Activated T-cell treated with anti-CD3 and anti-CD28 coated beads for 24 hours (primary cell): ENCODE measurements at regions not wholly inside any gene's neighbourhood (a gene's known extent, or its start where the extent isn't known, plus 50 kb on each side); places are given as distances from the start of the nearest gene placed in this dataset.

Source experiments
- DNase-seq: peaks from one replicate; pipeline ENCODE4 v3.0.0-alpha.2; 2020; ENCODE audit warnings: low read depth

DNA sequence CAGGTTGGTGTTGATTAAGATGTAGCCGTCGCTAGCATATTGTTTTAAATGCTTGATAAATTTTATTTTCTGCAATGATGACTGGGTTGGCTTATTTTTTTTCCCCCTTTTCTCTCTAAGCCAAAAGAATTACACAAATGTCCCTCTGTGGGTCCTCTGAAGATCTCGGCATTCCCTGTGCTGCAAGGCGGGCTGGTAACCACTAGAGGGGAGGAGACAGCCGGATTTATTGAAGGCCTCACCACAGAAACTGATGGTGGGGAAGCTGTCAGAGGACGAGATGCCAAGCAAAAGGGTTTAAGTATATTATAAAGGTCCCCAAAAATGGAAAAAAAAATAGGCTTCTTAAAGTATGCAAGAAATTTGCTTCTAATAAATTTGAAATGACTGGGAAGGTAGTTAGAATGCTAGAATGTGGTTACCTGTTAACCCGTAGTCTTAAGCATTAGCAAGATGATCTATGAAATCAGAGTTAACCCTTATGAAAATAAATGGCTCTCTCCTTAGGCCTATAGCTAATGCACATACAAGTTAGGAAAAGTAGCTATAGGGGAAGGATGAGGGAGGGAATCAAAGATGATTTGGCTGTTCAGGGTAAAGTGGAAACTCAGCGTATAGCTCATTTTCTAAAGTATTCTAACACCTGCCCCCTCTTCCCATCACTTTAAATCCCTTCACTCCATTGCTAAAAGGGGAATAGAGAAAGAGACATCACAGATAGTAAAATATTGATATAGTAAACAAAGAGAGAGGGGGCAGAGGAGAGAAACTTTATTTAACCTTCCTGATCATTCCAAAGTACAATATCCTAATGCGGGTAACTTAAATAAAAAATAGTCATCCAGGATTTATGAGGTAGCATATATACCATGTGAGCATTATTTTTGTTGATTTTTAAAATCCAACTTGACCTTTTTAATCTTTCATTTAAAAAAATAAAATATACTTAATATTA is 894.5 kb upstream of the POU3F3 start:
- no peak for DNase-seq

DNA sequence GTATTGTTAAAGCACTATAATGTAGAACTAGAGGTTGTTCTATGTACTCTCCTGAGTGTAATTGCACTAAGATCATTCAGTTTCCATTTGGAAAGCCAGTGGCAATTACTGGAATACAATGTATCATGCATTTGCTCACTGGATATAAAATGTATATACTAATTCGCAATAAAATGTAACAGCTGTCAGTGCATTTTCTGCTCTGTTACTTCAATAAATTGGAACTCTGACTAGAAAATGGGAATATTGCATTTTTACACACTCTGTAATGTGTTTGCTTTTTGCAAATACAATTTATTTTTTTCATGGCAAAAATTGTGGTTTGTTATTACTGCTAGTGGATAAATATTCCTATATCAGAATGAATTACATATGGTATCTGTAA is 893.8 kb upstream of the POU3F3 start:
- DNase-seq, result no peak

DNA sequence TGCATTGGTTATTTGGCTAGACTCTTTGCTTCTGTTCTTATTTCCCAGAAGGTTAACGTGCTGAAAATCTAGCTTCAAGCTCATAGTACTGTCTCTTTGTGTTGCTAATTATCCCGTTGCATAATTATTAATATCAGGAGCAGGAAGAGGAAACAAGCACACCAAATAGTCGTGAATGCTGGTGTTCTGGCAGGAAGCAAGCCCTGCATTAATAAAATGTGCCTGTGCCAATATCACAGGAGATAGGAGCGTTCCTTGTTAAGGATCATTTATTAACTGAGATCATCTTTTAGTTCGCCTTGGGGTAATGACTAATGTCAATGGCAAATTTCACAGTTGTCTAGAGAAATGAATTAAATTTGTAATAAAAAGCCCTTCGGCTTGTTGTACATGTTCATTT is 893.0 kb upstream of the POU3F3 start:
- DNase-seq, result no peak

DNA sequence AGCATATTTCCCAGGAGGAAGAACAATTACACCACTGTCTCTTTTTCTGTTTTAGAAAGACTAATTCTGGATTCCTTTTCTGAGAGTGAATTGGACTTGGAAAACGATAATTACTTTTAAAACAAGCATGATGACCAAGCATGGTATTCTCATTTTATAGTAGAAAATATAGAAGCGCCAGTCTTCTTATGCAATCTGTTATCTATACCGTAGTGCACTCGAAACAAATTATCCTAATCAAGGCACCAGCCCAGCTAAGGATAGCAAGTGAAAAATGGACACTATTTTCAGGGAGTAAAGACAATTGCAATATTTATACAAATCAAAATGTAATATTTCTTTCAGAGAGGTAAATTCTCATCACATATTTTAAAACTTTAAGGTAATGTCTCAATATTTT is 892.1 kb upstream of the POU3F3 start:
- no peak for DNase-seq

DNA sequence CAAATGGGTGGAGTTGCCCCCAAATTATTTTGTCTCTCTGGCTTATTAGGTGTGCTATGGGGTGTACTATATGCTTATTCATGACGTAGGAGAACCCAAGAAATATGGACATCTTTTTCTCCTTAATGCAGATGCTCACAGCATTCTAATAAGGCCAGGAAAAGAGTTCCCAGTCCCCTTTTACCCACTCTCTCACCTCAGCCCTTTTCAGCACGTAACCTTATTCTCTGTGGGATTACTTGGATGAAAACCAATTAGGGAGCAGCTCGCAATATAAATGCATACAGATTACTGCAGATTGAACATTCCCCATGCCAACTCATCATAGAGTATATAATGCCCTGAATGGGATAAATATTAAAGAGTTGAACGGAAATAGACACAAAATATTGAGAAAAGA is 891.2 kb upstream of the POU3F3 start:
- DNase-seq, result no peak

DNA sequence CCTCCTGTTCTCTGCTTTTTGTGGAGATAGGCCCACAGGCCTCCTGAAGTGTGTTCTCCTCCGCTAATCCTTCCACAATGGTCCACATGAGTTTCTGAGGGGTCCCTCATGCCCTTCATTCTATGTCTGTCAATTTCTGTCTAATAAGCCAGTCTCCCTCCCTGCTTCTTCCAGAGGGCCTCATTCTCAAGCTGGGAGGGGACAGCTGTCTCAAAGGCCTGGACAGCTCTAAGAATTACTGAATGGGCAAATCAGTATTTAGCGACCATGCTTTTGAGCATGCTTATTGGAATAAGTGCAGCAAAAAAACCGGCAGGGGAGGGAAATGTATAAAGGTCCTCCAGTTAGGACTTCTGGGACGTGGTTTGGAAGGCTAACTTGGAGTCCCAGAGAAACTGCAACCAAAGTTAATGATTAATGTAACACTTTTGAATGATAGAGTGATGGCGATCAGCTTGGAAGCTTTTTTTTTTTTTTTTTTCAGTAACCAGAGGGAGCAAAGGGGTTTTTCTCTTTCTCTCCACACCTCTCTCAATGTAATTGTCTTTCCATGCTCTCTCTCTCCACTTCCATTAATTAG is 890.7 kb upstream of the POU3F3 start:
- no peak for DNase-seq

DNA sequence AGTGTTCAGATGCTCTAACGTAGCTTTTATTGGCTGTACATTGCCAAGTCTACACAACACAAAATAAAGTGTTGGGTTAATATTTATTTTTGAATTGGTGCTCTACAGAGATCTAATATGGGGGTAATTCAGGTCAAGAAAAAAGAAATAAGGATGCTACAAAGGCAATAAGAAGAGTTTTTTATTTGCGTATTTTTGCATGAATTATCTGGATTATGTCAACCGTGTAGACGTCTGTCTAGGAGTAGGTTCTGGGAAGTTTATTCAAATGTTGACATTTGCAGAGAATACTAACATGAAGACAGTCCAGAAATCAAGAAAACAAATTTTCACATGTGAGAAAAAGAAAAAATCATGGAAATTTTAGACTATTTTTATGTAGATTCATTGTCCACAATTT is 876.7 kb upstream of the POU3F3 start:
- DNase-seq, result no peak

DNA sequence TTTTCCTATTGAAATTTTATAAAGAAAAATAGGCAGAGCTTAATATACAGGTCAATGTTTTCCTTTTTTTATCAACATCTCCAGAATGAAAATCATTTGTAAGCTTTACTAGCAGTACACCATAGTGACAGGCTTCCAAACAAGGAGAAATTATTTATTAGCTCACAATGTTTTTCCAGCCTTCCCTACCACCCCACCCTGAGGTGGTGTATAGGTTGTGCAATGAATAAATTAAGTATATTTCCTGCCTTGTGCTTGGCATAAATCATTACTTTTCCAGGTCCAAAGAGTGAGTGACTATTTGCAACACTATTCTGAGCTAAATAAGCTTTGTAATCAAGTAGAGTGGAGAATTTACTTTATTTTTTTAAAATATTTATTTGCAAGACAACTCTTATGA is 876.2 kb upstream of the POU3F3 start:
- DNase-seq, result no peak

DNA sequence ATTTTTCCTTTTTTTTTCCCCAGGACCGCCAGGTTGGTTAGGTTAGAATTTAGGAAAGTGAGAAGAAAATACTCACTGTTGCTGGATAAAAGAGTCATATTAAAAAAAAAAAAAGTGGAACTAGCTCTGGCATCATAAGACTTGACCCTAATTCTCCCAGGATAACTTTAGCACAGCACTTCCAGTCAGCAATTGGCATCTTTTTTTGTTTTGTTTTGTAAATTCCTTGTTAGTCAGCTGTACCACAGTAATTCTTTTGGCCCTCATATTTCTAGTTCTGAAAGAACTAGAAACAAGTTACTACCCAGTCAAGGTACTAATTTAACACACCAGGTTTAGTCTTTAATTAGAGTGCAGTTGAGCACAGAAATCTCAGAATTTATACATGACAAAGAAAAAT is 873.5 kb upstream of the POU3F3 start:
- no peak for DNase-seq

DNA sequence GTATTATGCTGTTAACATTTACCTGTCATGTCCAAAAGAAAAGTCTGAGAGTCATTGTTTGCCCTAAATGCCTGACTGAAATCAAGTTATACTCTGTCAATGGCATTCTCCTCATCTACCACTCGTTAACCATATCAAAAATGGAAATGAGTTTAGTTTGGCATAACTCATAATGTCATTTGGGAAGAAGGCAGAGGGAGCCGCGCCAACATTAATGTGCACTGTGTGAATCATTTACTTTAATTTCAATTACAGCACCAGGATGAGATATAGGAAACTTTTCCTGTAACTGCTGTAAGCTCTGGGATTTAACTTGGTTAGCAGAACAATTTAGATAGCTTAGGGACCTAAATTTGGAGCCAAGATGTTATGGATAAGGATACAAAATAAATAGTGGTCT is 871.2 kb upstream of the POU3F3 start:
- DNase-seq, result no peak

DNA sequence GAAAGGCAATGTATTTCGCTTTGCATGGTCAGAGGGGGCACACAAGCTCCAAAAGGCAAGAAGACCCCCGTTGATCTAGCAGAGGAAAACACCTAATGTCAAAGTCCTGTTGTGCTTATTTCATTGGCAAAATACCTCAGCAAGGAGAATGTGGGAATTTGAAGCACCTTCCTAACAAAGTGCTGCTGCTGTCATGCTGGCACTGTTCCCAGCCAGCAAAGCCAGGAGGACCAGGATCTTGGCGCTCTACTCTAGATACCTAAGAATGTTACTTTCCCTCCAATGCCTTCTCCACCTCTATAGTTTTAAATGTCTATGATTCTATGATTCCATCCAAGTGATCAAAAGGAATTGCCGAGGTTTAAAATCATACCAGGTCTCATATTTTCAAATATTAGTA is 867.9 kb upstream of the POU3F3 start:
- no peak for DNase-seq

DNA sequence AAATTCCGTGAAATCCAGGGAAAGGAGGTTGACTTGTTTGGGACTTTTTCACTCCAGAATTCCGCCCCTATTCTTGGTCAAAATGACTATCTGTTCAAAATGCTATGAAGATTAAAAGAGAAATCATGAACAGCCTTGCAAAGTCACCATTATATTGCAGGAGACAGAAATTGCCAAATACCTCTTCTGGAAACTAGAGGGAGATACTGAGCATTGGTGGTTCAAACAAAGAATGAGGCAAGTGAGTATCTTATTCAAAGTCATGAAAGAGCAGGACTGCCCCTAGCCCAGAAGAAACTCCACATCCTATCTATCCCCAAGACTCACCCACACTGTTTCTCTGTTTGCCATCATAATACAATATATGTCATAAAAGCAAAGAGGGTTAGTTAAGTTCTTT is 862.3 kb upstream of the POU3F3 start:
- no peak for DNase-seq

DNA sequence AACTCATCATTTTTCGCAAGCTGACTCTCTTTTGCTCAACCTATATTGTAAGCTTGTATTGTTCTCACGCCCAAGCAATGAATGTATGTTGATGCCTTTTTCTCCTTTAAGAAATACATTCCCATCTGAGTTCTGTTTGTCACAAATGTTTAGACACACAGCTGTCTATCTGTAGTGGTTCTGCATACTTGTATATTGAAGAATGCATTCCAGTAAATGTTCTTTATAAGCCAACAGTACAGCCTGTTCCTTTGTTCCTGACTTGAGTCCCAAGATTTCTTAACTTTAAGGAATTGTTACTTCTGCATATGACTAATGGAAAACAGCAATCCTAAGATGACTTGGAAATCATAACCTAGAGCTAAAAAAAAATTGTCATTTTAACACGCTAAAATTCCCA is 849.1 kb upstream of the POU3F3 start:
- DNase-seq, result no peak

DNA sequence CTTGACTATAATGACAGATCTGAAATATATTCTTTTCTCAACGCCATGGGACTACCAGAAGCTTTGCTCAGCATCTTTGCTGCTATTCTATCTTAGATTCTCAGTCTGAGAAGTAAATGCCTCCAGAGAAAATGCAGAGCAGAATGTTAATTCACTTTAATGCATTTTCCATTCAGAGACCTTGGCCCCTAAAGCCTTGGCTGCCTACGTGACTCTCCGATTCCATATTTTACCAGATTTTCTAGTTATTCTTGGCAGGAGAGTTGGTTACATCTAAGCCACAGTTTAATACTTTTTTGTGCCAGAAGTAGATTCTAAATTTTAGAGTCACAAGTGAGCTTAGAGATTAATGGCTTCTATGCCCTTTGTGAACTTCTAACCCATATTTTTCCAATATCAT is 837.1 kb upstream of the POU3F3 start:
- no peak for DNase-seq

DNA sequence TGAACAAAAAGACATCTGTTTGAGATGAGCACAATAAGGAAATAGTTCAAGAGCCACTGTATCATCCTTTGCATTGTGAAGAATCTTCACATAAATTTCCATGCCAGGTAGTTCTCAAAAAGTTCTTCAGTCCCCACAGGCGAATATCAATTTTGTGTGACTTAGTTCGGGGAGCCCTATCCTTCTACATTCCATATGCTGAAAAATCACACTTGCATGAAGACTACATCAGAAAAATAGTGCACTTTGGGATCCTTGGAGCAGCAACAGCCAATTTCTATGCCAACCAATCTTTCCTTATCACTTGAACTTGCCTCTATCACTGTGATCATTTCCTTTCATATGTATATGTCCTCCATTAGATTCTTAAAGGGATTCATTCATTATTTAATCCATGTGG is 830.6 kb upstream of the POU3F3 start:
- no peak for DNase-seq

DNA sequence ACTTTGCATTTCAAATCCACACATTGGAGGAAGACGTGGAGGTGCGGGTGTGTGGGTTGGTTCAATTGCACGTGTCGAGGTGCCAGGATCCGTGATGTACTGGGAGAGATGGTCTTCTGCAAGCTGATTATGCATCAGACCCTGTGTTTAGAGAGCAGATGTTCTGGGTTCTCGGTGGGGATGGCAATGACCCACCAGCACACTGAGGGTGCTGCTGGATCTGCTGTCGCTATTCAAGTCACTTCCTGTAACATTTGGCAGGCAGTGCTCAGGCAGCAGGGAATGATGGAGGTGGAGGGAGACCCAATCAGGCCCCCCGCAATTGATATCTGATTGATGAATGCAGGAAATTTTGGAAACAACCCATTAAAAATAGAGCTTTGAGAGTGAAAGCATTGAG is 830.1 kb upstream of the POU3F3 start:
- no peak for DNase-seq

DNA sequence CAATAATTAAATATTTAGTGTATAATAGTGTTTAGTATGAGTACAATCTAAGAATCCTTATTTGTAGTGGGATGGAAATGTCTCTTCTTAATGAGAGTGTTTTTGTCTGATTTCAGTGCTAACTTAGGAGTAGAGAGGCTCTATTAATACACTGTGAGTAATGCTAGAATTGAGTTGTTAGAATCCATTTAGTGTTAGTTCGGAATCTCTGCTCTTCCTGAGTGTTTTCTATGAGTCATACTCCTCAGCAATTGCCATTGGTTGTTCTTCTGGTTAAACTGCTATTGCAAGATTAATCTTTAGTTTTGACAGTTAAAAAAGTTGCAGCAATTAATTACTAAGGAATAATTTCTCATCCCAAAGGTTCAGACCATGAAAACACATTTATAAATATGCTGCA is 828.6 kb upstream of the POU3F3 start:
- no peak for DNase-seq

DNA sequence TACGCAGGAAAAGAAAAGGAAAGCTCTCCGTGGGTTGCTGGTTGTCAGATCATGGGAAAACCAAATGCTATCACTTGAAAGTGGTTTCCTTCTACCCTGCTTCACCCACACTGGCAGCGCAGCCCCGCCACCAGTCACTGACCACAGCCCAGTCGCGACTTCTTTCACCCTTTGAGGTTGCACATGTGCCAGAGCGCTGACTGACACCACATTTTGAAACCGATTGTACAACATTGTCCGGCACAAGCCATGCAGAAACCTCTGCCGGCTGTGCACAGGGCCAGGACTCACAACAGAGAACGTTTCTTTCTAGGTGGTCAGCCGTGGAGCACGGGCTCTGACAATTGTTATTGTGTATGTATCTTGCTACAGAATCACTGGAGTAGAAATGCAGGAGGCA is 827.2 kb upstream of the POU3F3 start:
- no peak for DNase-seq

DNA sequence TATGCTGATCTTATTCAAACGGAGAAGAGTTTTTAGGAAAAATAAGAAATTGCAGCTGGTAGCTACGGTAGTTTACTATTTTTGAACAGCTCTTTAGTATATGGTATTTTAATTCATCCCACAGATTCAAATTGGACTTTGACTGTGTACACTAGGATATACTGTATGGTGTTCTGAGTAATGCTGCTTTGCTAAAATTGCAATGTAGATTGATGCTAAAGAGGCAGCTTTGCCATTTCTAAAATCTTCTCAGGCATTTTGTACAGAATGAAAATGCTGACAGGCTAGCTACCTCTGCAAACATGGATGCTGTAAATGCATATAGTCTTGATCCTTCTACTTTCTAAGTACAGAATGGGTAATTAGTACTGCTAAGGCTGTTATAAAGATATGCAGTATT is 826.6 kb upstream of the POU3F3 start:
- no peak for DNase-seq

DNA sequence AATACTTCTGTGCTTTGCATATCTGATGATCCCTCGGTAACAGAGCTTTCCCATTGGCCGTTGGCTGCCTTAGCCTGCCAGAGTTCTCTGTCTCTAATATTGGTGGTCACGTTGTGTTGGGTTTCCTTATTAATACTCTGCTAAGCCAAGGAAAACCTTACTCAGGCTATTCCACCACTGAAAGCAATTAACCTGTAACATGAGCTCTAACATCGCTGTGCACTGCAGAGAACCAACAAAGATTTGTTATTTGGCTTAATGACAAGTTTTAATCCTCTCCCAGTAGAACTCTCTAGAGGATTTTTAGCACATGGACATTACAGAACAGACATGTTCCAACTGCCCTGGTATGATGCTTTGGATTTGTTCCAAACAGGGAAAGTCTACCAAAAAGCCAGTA is 825.9 kb upstream of the POU3F3 start:
- no peak for DNase-seq

DNA sequence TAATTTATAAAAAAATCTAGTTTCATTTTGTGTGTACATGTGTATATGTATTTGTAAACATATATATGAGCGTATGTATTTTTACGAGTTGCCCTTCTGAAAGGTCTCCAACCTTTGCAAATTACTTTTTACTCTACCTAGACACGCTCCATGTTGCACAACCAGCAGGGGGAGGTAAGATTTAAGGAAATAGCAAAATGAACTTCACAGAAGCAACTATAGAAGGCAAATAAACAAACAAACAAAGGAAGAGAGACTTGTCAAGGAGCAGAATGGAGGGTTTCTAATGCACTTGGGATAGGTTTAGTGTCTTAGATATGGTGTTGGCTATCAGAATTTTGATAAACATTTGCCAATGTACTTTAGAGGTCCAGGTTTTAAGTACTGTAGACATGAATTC is 820.5 kb upstream of the POU3F3 start:
- DNase-seq, result no peak

DNA sequence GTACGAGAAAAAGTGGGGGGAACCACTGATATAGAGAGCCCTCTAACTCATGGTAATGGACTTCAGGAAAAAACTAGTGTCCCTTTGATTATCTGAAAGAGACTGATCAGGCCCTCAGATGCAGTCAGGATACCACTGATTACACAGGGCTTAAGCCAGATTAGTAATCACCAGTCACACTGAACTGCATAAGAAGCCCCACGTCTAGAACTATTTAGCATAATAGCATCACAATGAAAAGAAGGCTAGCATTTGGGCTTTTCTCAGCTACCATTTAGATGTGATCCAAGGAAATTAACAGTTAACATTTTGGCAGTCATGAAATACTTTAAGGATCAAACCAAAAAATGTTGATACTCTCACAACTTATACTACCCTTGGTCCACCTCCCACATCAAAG is 813.1 kb upstream of the POU3F3 start:
- DNase-seq, result no peak

DNA sequence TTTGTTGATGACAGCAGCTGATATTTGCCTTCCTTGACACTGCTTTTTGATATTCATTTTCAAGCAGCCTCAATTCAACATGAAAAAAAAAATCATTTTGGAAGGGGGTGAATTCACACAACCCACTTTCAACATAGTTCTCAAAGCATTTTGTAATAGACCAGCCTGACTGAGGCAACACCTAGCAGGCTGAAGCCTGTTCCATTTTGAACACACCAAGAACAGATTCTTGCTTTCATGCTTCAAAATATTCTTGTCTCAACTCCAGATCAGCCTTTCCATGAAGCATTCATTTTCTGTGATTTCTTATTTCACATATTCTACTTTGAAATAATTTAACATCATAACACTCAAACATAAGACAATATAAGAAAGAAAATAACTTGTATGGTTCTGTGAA is 812.6 kb upstream of the POU3F3 start:
- no peak for DNase-seq

DNA sequence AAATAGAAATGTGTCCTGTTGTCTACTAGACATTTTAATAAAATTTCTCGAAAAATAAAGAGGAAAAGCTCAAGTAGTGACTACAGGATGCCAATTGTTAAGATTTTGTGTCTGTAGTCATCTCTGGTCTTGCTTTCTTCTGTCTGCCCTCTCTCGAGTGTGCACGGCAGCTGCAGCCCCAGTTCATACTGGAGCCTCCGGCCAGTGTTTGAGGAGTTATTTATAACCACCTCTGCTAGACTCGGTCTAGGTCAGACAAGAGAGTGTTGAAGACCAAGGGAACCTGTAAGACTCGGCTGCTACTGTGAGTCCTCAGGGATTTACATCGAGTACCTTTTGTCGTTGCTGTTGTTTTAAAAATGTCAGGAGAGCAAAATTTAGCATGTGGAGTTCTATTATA is 810.1 kb upstream of the POU3F3 start:
- DNase-seq, result no peak
